ENCODE measurements at regions not wholly inside any gene's neighbourhood (a gene's known extent, or its start where the extent isn't known, plus 50 kb on each side); places are given as distances from the start of the nearest gene placed in this dataset.

GRCh38 chr4:63777601-63778000 is 631.6 kb downstream of the TECRL start:
- TF ChIP-seq CTCF (IDR thresholded peaks at IDR 0.05; ENCODE audit: low read length) (no peak), EZH2 (optimal IDR thresholded peaks at IDR 0.05; ENCODE audit: low read depth, low read length) (no peak)
